ENCODE measurements at regions not wholly inside any gene's neighbourhood (a gene's known extent, or its start where the extent isn't known, plus 50 kb on each side); places are given as distances from the start of the nearest gene placed in this dataset.
A peak's percentile ranks its signal among the peaks of the same experiment; 100 is the strongest.

- Histone ChIP-seq H3K27ac (ENCODE audit: low read depth, low read length, severe bottlenecking) (peak overlapping the region; percentile 74), H3K9me3 (ENCODE audit: control insufficient read depth, low read length) (no peaks in the 10 kb centered on the region), H3K4me3 (ENCODE audit: extremely low read depth, insufficient read depth, low read length, poor library complexity, severe bottlenecking) (no peak overlapping the region), H3K36me3 (ENCODE audit: control insufficient read depth, insufficient read depth, low read length) (no peaks in the 10 kb centered on the region), H3K4me1 (ENCODE audit: control insufficient read depth, insufficient read depth, low read length, poor library complexity, severe bottlenecking) (peaks cover 14% of the 10 kb centered on the region)
- WGBS, 2 experiments (ENCODE audit: insufficient coverage in 2 of 2) = 86 to 98% methylated on average over 8 of the region's 11 CpGs
Measured at GRCh38 chr4:187602339-187603092, 393.1 kb upstream of the ZFP42 start.

GRCh38 chr4:187603093-187604025 lies 392.2 kb upstream of the ZFP42 start:
- H3K4me1 ChIP-seq (ENCODE audit: control insufficient read depth, insufficient read depth, low read length, poor library complexity, severe bottlenecking) = peaks cover 17% of the 10 kb centered on the region
- no peaks in the 10 kb centered on the region for H3K36me3 ChIP-seq (ENCODE audit: control insufficient read depth, insufficient read depth, low read length)
- H3K27ac ChIP-seq (ENCODE audit: low read depth, low read length, severe bottlenecking) = peak overlapping the region; percentile 74
- no peak overlapping the region for H3K4me3 ChIP-seq (ENCODE audit: extremely low read depth, insufficient read depth, low read length, poor library complexity, severe bottlenecking)
- H3K9me3 ChIP-seq (ENCODE audit: control insufficient read depth, low read length) = no peaks in the 10 kb centered on the region
- 95 to 100% methylated on average over 1 to 3 of the region's 5 CpGs for WGBS, 2 experiments (ENCODE audit: insufficient coverage in 2 of 2)

DNA sequence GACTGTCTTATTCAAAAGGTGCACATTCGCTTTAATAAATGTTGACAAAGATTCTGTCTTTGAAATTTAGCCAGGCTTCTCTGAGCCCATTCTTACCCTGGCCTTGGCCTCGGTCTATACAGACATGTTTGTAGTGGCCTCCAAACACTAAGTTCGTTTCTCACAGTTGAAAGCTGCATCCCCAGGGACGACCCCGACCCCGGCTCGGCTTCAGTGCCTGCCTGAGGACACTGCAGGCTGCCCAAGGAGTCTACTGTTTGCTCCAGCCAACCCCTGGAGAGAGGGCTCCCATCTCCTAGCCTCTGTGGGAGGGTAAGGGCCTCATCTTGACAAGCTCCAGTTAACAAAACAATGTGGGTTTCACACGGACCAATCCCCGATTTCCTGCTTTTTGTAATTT lies 390.6 kb upstream of the ZFP42 start:
- Histone ChIP-seq H3K4me3 (ENCODE audit: extremely low read depth, insufficient read depth, low read length, poor library complexity, severe bottlenecking) (no peak overlapping the region), H3K9me3 (ENCODE audit: control insufficient read depth, low read length) (no peaks in the 10 kb centered on the region), H3K27ac (ENCODE audit: low read depth, low read length, severe bottlenecking) (no peak overlapping the region), H3K36me3 (ENCODE audit: control insufficient read depth, insufficient read depth, low read length) (no peaks in the 10 kb centered on the region), H3K4me1 (ENCODE audit: control insufficient read depth, insufficient read depth, low read length, poor library complexity, severe bottlenecking) (peaks cover 17% of the 10 kb centered on the region)
- whole genome bisulfite sequencing, 2 experiments (ENCODE audit: insufficient coverage in 2 of 2) = 56 to 59% methylated on average over 6 to 9 of the region's 9 CpGs

DNA sequence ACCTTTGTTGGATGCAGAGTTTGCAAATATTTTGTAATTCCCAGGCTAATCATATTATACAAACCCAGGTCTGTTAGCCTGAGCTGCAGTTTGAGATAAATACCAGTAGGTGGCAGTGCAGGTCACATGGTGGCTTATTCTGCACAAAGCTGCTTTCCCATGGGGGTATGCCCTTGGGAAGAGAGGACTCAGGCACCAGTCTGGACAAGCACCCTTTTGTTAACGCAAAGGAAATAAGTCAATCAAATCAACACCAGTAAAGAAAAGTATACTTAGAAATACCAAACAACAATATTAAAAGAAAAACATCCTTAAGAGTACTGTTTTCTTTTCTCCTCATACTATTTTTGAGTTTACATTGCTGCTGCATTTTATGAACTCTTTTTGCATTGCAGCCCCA lies 389.0 kb upstream of the ZFP42 start:
- WGBS, 2 experiments (ENCODE audit: insufficient coverage in 2 of 2) = no CpG with 5 or more reads among the region's 1 CpG

DNA sequence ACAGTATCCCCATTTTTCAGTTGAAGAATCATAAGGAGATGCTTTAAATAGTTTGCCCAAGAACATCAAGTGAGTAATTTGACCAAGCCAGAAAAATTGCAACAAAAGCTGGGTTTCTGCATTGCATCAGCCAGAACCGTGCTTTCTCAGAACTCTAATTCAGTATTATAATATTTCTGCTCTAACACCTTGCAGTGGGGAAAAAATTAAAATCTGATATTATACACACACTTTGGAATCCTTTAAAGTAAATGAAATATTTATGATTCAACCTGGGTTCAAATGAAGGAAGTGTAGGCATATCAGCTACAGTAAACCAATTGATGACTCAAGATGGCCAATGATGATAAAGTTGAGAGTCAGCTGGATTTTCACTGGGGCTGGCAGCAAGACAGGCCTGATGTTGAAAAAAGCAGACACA lies 387.6 kb upstream of the ZFP42 start:
- no peak overlapping the region for H3K27ac ChIP-seq (ENCODE audit: low read depth, low read length, severe bottlenecking)
- WGBS, 2 experiments (ENCODE audit: insufficient coverage in 2 of 2) = no CpG with 5 or more reads among the region's 1 CpG
- H3K36me3 ChIP-seq (ENCODE audit: control insufficient read depth, insufficient read depth, low read length) = no peaks in the 10 kb centered on the region
- peaks cover 10% of the 10 kb centered on the region for H3K4me1 ChIP-seq (ENCODE audit: control insufficient read depth, insufficient read depth, low read length, poor library complexity, severe bottlenecking)
- no peaks in the 10 kb centered on the region for H3K9me3 ChIP-seq (ENCODE audit: control insufficient read depth, low read length)
- H3K4me3 ChIP-seq (ENCODE audit: extremely low read depth, insufficient read depth, low read length, poor library complexity, severe bottlenecking) = no peak overlapping the region

More for the DNA sequence above, 389.0 kb upstream of the ZFP42 start:
- Histone ChIP-seq H3K27ac (ENCODE audit: low read depth, low read length, severe bottlenecking) (no peak overlapping the region), H3K4me3 (ENCODE audit: extremely low read depth, insufficient read depth, low read length, poor library complexity, severe bottlenecking) (no peak overlapping the region), H3K4me1 (ENCODE audit: control insufficient read depth, insufficient read depth, low read length, poor library complexity, severe bottlenecking) (peaks cover 17% of the 10 kb centered on the region), H3K9me3 (ENCODE audit: control insufficient read depth, low read length) (no peaks in the 10 kb centered on the region), H3K36me3 (ENCODE audit: control insufficient read depth, insufficient read depth, low read length) (no peaks in the 10 kb centered on the region)

GRCh38 chr4:187612301-187612700 lies 383.3 kb upstream of the ZFP42 start:
- Histone ChIP-seq H3K36me3 (ENCODE audit: control insufficient read depth, insufficient read depth, low read length) (no peaks in the 10 kb centered on the region), H3K27ac (ENCODE audit: low read depth, low read length, severe bottlenecking) (no peak overlapping the region), H3K4me3 (ENCODE audit: extremely low read depth, insufficient read depth, low read length, poor library complexity, severe bottlenecking) (no peak overlapping the region), H3K9me3 (ENCODE audit: control insufficient read depth, low read length) (no peaks in the 10 kb centered on the region), H3K4me1 (ENCODE audit: control insufficient read depth, insufficient read depth, low read length, poor library complexity, severe bottlenecking) (peaks cover 7% of the 10 kb centered on the region)
- 83% methylated on average over 4 to 7 of the region's 8 CpGs for WGBS, 2 experiments (ENCODE audit: insufficient coverage in 2 of 2)

DNA sequence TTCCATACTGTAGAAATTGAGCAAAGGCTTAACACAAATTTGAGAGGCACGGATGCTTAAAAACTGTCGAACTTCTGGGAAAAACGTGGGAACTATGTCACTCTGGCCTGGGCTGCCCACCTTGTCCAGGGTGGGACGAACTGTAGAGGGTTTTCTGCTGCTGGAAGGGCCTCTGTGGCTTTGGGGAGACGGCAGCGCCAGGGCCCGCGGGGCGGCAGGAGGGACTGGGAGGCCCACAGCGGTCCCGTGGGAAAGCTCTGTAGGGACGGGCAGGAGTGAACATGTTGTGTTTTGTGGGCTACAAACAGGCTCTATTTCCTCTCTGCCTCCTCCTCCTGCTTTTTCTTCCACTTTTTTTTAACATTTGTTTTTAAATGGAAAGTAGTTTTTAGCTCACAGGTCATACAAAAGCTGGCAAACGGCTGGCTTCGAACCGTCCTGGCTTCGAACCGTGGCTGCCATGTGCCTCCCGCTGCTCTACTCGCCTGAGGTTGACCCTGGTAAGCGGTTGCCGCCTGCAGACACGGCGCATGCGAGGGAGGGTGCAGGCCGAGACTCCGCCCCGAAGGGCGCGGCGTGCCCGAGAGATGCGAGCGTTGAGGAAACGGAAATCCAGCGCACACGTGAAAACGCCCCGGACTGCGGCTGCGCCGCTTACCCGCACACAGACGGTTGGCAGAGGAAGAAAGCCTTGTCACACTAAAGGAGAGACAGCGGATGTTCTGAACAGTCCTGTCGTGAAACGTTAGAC lies 382.3 kb upstream of the ZFP42 start:
- Histone ChIP-seq H3K36me3 (ENCODE audit: control insufficient read depth, insufficient read depth, low read length) (no peaks in the 10 kb centered on the region), H3K4me1 (ENCODE audit: control insufficient read depth, insufficient read depth, low read length, poor library complexity, severe bottlenecking) (peaks cover 3% of the 10 kb centered on the region), H3K4me3 (ENCODE audit: extremely low read depth, insufficient read depth, low read length, poor library complexity, severe bottlenecking) (no peak overlapping the region), H3K27ac (ENCODE audit: low read depth, low read length, severe bottlenecking) (no peak overlapping the region), H3K9me3 (ENCODE audit: control insufficient read depth, low read length) (no peaks in the 10 kb centered on the region)
- 94 to 96% methylated on average over 35 to 37 of the region's 46 CpGs for WGBS, 2 experiments (ENCODE audit: insufficient coverage in 2 of 2)

DNA sequence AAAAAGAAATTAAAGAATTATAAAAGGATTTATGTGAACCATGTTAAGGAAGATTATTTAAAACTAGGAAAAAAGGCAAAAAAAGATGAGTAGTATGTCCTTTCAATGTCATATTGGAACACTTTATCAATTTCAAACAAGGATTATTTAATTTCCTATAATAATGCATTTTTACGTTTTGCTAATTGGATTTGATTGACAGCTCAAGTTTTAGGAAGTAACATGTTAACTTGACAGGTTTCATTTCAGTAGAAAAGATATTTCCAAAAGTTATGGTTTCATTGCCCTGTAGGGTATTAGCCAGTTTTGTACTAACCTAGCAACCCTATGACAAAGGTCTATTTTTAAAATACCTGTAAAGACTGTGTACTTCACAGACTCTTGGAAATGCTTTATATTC lies 379.6 kb upstream of the ZFP42 start:
- Histone ChIP-seq H3K4me1 (ENCODE audit: control insufficient read depth, insufficient read depth, low read length, poor library complexity, severe bottlenecking) (peaks cover 3% of the 10 kb centered on the region), H3K27ac (ENCODE audit: low read depth, low read length, severe bottlenecking) (no peak overlapping the region), H3K9me3 (ENCODE audit: control insufficient read depth, low read length) (no peaks in the 10 kb centered on the region), H3K4me3 (ENCODE audit: extremely low read depth, insufficient read depth, low read length, poor library complexity, severe bottlenecking) (no peak overlapping the region), H3K36me3 (ENCODE audit: control insufficient read depth, insufficient read depth, low read length) (no peaks in the 10 kb centered on the region)
- WGBS, 2 experiments (ENCODE audit: insufficient coverage in 2 of 2) = no CpG with 5 or more reads among the region's 1 CpG

DNA sequence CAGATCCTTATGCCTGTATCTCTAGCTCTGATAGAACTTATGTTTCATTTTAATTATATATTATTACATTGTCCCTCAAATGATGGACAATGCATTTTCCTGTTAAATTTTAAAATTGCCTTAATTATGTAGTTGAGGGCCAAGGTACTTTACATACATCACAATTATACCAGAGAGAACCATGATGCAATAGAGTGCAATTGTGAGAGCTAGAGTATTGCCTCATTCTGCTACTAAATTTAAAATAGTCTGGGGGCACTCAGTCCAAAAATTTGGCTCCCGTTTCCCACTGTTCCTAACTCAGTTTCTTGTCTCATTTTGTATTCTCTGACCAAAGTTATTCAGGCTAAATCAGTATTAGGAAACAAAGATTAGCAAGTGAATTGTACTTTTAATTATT lies 378.5 kb upstream of the ZFP42 start:
- Histone ChIP-seq H3K4me1 (ENCODE audit: control insufficient read depth, insufficient read depth, low read length, poor library complexity, severe bottlenecking) (peaks cover under 1% of the 10 kb centered on the region), H3K9me3 (ENCODE audit: control insufficient read depth, low read length) (no peaks in the 10 kb centered on the region), H3K36me3 (ENCODE audit: control insufficient read depth, insufficient read depth, low read length) (no peaks in the 10 kb centered on the region), H3K27ac (ENCODE audit: low read depth, low read length, severe bottlenecking) (no peak overlapping the region), H3K4me3 (ENCODE audit: extremely low read depth, insufficient read depth, low read length, poor library complexity, severe bottlenecking) (no peak overlapping the region)
- WGBS, 2 experiments (ENCODE audit: insufficient coverage in 2 of 2) = no CpG with 5 or more reads among the region's 1 CpG

DNA sequence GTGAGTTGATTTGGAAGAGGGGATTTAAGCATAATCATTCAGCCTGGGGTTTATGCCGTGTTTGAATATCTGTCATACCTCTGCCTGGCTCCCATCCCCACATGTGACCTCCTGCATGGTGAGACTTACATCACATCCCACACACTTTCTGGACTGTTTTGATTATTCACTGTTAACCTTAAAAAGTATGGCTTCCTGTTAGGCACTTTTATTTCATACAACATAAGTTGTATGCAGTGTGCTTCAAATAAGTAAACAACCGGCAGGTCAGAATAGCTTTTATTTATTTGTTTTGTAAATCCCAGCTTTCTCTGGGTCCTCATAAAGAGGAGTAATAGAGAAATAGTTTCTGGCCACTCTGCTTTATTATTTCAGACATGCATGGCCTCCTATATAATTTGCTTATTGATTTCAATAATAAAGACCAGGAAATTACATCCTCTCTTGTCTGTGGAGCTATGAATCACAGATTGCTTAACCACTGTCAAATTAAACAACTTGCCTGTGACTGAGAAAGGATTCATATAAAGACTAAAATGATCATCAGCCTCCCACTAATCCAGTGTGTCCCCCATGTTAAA lies 376.8 kb upstream of the ZFP42 start:
- Histone ChIP-seq H3K4me1 (ENCODE audit: control insufficient read depth, insufficient read depth, low read length, poor library complexity, severe bottlenecking) (no peaks in the 10 kb centered on the region), H3K36me3 (ENCODE audit: control insufficient read depth, insufficient read depth, low read length) (no peaks in the 10 kb centered on the region), H3K27ac (ENCODE audit: low read depth, low read length, severe bottlenecking) (no peak overlapping the region), H3K9me3 (ENCODE audit: control insufficient read depth, low read length) (no peaks in the 10 kb centered on the region), H3K4me3 (ENCODE audit: extremely low read depth, insufficient read depth, low read length, poor library complexity, severe bottlenecking) (no peak overlapping the region)
- 100% methylated on average over 1 of the region's 2 CpGs; no CpG with 5 or more reads in 1 of the 2 experiments for WGBS, 2 experiments (ENCODE audit: insufficient coverage in 2 of 2)
